Heart right ventricle (tissue), 16 donors: ENCODE measurements at regions not wholly inside any gene's neighbourhood (a gene's known extent, or its start where the extent isn't known, plus 50 kb on each side); places are given as distances from the start of the nearest gene placed in this dataset.

Source experiments
- ATAC-seq, 8 donors: fragments of 200-7000 bp; cut with Tn5 transposase; one replicate each; pipeline ENCODE4 v1.9.1; 2020; ENCODE audit warnings: mild to moderate bottlenecking in 8 of 8, moderate library complexity in 8 of 8, moderate number of reproducible peaks in 1 of 8
- DNase-seq, 2 donors: peaks; one replicate each; pipeline ENCODE4 v3.0.0-alpha.2; 2020
- H3K27ac ChIP-seq, 10 donors: fragments of 200-600 bp; sonication (generic) in 2 of 10; one replicate each; pipeline versions ENCODE4 v1.5.0 to v1.8.0; 2020 to 2022; ENCODE audit warnings: mild to moderate bottlenecking in 3 of 10
- H3K27me3 ChIP-seq, 7 donors: fragments of 200-600 bp; one replicate each; pipeline ENCODE4 v1.8.0; 2021 to 2022; ENCODE audit warnings: mild to moderate bottlenecking in 2 of 7
- H3K36me3 ChIP-seq, 9 donors: fragments of 200-600 bp; sonication (generic) in 1 of 9; one replicate each; pipeline versions ENCODE4 v1.5.0 to v1.8.0; 2020 to 2022; ENCODE audit warnings: mild to moderate bottlenecking in 2 of 9
- H3K4me1 ChIP-seq, 9 donors: fragments of 200-600 bp; sonication (generic) in 1 of 9; one replicate each; pipeline versions ENCODE4 v1.5.0 to v1.8.0; 2020 to 2022; ENCODE audit warnings: mild to moderate bottlenecking in 4 of 9
- H3K4me3 ChIP-seq, 10 donors: fragments of 200-600 bp; sonication (generic) in 2 of 10; one replicate each; pipeline versions ENCODE4 v1.5.0 to v1.8.0; 2020 to 2022; ENCODE audit warnings: mild to moderate bottlenecking in 7 of 10, moderate library complexity in 2 of 10
- H3K9me3 ChIP-seq, 11 donors: fragments of 200-600 bp in 10 of 11; sonication (generic) in 2 of 11; one replicate each; pipeline versions ENCODE4 v1.5.0 to v1.8.0; 2013 to 2022; ENCODE audit warnings: mild to moderate bottlenecking in 2 of 11, control low read depth in 1 of 11, moderate library complexity in 1 of 11
- CTCF ChIP-seq, 9 donors: fragments of 200-600 bp; sonication (generic) in 2 of 9; IDR thresholded peaks; one replicate each; pipeline versions ENCODE4 v1.5.0 to v1.8.0; 2021 to 2022; ENCODE audit warnings: antibody characterized with exemption in 9 of 9, mild to moderate bottlenecking in 5 of 9, moderate library complexity in 1 of 9
- WGBS, 2 donors: extraction: QIAGEN DNeasy Blood & Tissue Kit; methylation state at CpG; one replicate each; pipeline ENCODE4 v1.1.7; 2013; ENCODE audit warnings: inconsistent platforms in 1 of 2; 5-methylcytosine and 5-hydroxymethylcytosine counted together
- intact Hi-C, 10 donors: fragments of 100-400 bp; cut with DNase I; formaldehyde crosslinking; loops; one replicate each; pipeline versions ENCODE4 v1.11.1 to v1.14.2; 2022
- donor health status: Arrhythmogenic right ventricular cardiomyopathy.
- donor health status: ischemic (EF 13 %, LVEDD 7.1; RV severe dilation, severe dysfunction).
- donor health status: healthy with polysubstance abuse.
- donor health status: DM: no; HTN: yes; CAD: no.
- donor health status: DM: no; HTN: no; CAD: no.
- donor health status: ischemic (EF 25% LVEDD 6.9; RV normal size, moderate dysfunction).
- donor health status: ischemic (EF 25% LVEDD 5.7; RV mildly dilated, moderate dysfunction).
- donor health status: healthy.
- donor health status: DM: yes; HTN: yes; CAD: no.
- donor health status: Ischemic cardiomyopathy.
- donor health status: ischemic (EF 35%, LVEDD 5.7; RV mildly dilated, moderate dysfunction).
- donor health status: nonischemic (EF 11% LVEDD 7.7; RV severe dilation, severe dysfunction).
- donor health status: DM: yes; HTN: yes; CAD: no.
- donor health status: PGD.
- donor health status: ischemic (EF 29% LVEDD 5.4; RV normal size, mild dysfunction).
- donor health status: nonischemic (EF 23%, LVEDD 6.1; RV moderate dilation, normal function).

GRCh38 chr5:176183321-176184074 is 54.7 kb upstream of the SIMC1 start:
- DNase-seq (no peak), ATAC-seq (no peak)
- Histone ChIP-seq H3K4me1 (no peaks in the 10 kb centered on the region), H3K27me3 (peaks cover 0 to 49% (median 34%) of the 10 kb centered on the region in 7 donors), H3K9me3 (peaks cover 0 to 5% (median 0%) of the 10 kb centered on the region in 11 donors), H3K4me3 (no peak overlapping the region), H3K36me3 (no peaks in the 10 kb centered on the region), H3K27ac (no peak overlapping the region)
- intact Hi-C loops = no loop called here
- TF ChIP-seq CTCF (IDR thresholded peaks at IDR 0.05) = no peak
- 78 to 81% methylated on average over 16 of the region's 16 CpGs for WGBS, 2 donors

- intact Hi-C loops = no loop called here
- TF ChIP-seq CTCF (IDR thresholded peaks at IDR 0.05) = no peak
- Histone ChIP-seq H3K27ac (no peak overlapping the region), H3K36me3 (no peaks in the 10 kb centered on the region), H3K4me1 (no peaks in the 10 kb centered on the region), H3K27me3 (peaks cover 0 to 38% (median 23%) of the 10 kb centered on the region in 7 donors), H3K4me3 (no peak overlapping the region), H3K9me3 (no peaks in the 10 kb centered on the region)
- ATAC-seq (no peak), DNase-seq (no peak)
- 68 to 74% methylated on average over 6 of the region's 6 CpGs for WGBS, 2 donors
Measured at GRCh38 chr5:176184608-176185132, 53.6 kb upstream of the SIMC1 start.

- WGBS, 2 donors = 74 to 82% methylated on average over 9 of the region's 9 CpGs
- ATAC-seq (no peak), DNase-seq (no peak)
- Histone ChIP-seq H3K4me3 (no peak overlapping the region), H3K36me3 (no peaks in the 10 kb centered on the region), H3K27me3 (peaks cover 0 to 37% (median 18%) of the 10 kb centered on the region in 7 donors), H3K27ac (no peak overlapping the region), H3K9me3 (no peaks in the 10 kb centered on the region), H3K4me1 (no peaks in the 10 kb centered on the region)
- intact Hi-C loops = no loop called here
- TF ChIP-seq CTCF (IDR thresholded peaks at IDR 0.05) = no peak
Measured at GRCh38 chr5:176185133-176185733, 53.0 kb upstream of the SIMC1 start.

GRCh38 chr5:176186107-176186506 is 52.1 kb upstream of the SIMC1 start:
- TF ChIP-seq CTCF (IDR thresholded peaks at IDR 0.05) = no peak
- 50 to 51% methylated on average over 3 of the region's 3 CpGs for WGBS, 2 donors
- Histone ChIP-seq H3K9me3 (no peaks in the 10 kb centered on the region), H3K4me3 (no peak overlapping the region), H3K27ac (no peak overlapping the region), H3K4me1 (no peaks in the 10 kb centered on the region), H3K36me3 (no peaks in the 10 kb centered on the region), H3K27me3 (peaks cover 0 to 32% (median 9%) of the 10 kb centered on the region in 7 donors)
- intact Hi-C loops = no loop called here
- ATAC-seq (no peak), DNase-seq (no peak)
